ENCODE measurements at regions not wholly inside any gene's neighbourhood (a gene's known extent, or its start where the extent isn't known, plus 50 kb on each side); places are given as distances from the start of the nearest gene placed in this dataset.

DNA sequence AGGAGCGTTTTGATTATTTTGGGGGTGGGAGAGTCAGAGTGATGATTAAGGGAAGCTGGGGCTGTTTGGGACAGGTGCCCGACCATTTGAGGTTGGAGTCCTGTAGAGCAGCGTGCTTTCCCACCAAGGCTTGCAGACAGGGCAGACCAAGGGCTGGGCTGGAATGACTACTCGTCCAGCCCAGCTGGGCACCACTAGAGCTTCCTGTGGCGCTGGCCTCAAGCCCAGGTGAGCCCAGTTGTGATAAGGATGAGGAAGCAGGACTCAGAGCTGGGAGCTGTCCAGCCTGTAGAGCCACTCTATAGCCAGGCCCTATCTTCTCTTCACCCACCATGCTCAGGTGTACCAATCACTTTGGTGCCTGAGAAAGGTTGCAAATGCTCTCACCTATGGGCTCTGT is 75.8 kb upstream of the ACAN start:
- no peak for DNase-seq (ENCODE audit: low spot score in 2 of 2)
- no peaks in the 10 kb centered on the region for H3K4me1 ChIP-seq
- no peaks in the 10 kb centered on the region for H3K36me3 ChIP-seq
- no peak overlapping the region for H3K4me3 ChIP-seq
- H3K27ac ChIP-seq = no peak overlapping the region
- 43% methylated on average over 5 of the region's 5 CpGs for WGBS
- H3K9me3 ChIP-seq = no peaks in the 10 kb centered on the region
- no peaks in the 10 kb centered on the region for H3K27me3 ChIP-seq
- TF ChIP-seq POLR2AphosphoS5 (IDR thresholded peaks at IDR 0.05) (no peak), EP300 (IDR thresholded peaks at IDR 0.05) (no peak), POLR2A (IDR thresholded peaks at IDR 0.05) (no peak)
- TF ChIP-seq, protein P1, sequence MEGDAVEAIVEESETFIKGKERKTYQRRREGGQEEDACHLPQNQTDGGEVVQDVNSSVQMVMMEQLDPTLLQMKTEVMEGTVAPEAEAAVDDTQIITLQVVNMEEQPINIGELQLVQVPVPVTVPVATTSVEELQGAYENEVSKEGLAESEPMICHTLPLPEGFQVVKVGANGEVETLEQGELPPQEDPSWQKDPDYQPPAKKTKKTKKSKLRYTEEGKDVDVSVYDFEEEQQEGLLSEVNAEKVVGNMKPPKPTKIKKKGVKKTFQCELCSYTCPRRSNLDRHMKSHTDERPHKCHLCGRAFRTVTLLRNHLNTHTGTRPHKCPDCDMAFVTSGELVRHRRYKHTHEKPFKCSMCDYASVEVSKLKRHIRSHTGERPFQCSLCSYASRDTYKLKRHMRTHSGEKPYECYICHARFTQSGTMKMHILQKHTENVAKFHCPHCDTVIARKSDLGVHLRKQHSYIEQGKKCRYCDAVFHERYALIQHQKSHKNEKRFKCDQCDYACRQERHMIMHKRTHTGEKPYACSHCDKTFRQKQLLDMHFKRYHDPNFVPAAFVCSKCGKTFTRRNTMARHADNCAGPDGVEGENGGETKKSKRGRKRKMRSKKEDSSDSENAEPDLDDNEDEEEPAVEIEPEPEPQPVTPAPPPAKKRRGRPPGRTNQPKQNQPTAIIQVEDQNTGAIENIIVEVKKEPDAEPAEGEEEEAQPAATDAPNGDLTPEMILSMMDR (IDR thresholded peaks at IDR 0.05) = no peak

DNA sequence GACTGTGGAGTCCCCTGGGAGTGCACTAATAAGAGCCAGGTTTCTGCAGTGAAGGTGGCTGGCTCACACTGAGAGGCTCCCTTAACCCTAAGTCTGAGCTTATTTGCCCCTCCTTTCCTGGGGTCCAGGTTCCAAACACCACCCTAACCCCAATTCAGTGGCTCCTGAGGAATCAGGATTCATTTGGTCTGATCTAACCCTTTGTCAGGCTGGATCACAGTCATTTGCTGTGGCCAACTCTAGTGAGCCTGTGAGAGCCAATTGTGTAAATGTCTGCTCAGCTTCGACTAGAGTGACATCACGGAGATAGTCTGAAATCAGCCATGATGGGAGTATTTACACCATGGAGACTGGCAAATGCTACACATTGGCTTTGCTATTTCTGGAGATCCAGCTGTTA is 73.7 kb upstream of the ACAN start:
- WGBS = 83% methylated on average over 2 of the region's 2 CpGs

DNA sequence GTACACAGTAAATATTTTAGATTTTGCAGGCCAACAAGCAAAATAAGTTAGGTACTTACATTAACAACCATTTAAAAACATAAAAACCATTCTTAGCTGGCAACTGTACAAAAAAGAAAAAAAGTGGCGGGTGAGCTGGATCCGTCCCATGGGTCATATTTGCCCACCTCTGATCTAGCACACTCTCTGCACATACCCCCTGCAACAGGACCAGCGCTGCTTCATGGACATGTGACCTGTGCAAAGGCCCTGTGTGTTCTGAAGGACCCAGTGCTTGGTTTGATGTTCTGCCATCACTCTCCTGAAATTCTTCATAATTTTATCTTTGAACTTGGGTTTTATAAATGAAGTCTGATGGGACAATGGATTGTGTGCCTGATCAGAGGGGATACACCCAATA is 72.5 kb upstream of the ACAN start:
- 81% methylated on average over 3 of the region's 3 CpGs for WGBS
- no peak overlapping the region for H3K27ac ChIP-seq
- DNase-seq (ENCODE audit: low spot score in 2 of 2) = no peak
- TF ChIP-seq POLR2A (IDR thresholded peaks at IDR 0.05) (no peak), EP300 (IDR thresholded peaks at IDR 0.05) (no peak), POLR2AphosphoS5 (IDR thresholded peaks at IDR 0.05) (no peak)
- TF ChIP-seq, protein P1 (IDR thresholded peaks at IDR 0.05) = no peak
- no peaks in the 10 kb centered on the region for H3K36me3 ChIP-seq
- no peaks in the 10 kb centered on the region for H3K27me3 ChIP-seq
- H3K4me1 ChIP-seq = no peaks in the 10 kb centered on the region
- no peak overlapping the region for H3K4me3 ChIP-seq
- H3K9me3 ChIP-seq = no peaks in the 10 kb centered on the region

More for the DNA sequence above, 73.7 kb upstream of the ACAN start:
- no peaks in the 10 kb centered on the region for H3K36me3 ChIP-seq
- no peak for DNase-seq (ENCODE audit: low spot score in 2 of 2)
- H3K4me1 ChIP-seq = no peaks in the 10 kb centered on the region
- H3K4me3 ChIP-seq = no peak overlapping the region
- no peak overlapping the region for H3K27ac ChIP-seq
- H3K27me3 ChIP-seq = no peaks in the 10 kb centered on the region
- TF ChIP-seq POLR2AphosphoS5 (IDR thresholded peaks at IDR 0.05) (no peak), POLR2A (IDR thresholded peaks at IDR 0.05) (no peak), EP300 (IDR thresholded peaks at IDR 0.05) (no peak)
- TF ChIP-seq, protein P1 (IDR thresholded peaks at IDR 0.05) = no peak
- no peaks in the 10 kb centered on the region for H3K9me3 ChIP-seq

DNA sequence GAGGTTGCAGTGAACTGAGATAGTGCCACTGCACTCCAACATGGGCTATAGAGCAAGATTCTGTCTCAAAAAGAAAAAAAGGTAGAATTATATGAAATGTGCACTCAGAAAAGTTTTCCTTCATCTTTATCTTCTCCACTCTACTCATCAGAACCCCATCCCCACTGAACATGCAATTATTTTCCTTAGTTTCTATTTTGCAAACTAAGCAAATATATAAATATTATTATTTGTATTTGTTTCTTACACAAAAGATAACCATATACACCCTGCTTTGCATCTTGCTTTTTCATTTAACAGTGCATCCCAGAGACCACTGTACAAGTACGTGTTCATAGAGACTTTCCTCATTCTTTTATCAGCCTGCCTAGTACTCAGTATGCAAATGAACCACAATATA is 68.0 kb upstream of the ACAN start:
- TF ChIP-seq, protein P1 (IDR thresholded peaks at IDR 0.05) = no peak
- TF ChIP-seq POLR2A (IDR thresholded peaks at IDR 0.05) (no peak), EP300 (IDR thresholded peaks at IDR 0.05) (no peak), POLR2AphosphoS5 (IDR thresholded peaks at IDR 0.05) (no peak)
- WGBS = 73% methylated on average over 1 of the region's 1 CpG

DNA sequence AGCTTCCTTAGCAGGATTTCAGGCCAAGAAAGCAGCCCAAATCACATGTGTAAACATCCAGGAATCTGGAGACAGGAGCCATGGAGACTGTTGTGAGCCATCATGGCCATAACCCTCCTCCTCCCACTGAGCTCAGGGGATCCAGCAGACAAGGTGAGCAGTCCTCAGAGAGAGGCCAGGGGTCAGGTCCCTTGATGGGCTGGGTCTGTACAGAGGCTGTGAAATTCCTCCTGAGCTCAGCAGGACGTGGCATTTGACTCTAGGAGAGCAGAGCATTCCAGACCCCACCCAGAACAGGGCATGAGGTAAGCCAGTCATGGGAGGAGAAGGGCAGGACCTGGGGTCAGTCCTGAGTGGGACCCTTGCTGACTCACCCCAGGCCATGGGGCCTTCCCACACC is 67.0 kb upstream of the ACAN start:
- Histone ChIP-seq H3K9me3 (no peaks in the 10 kb centered on the region), H3K27ac (no peak overlapping the region), H3K36me3 (no peaks in the 10 kb centered on the region), H3K4me1 (no peaks in the 10 kb centered on the region), H3K27me3 (no peaks in the 10 kb centered on the region), H3K4me3 (no peak overlapping the region)
- WGBS = 43% methylated on average over 1 of the region's 1 CpG
- DNase-seq (ENCODE audit: low spot score in 2 of 2) = no peak
- TF ChIP-seq EP300 (IDR thresholded peaks at IDR 0.05) = no peak
- no peak for TF ChIP-seq POLR2A (IDR thresholded peaks at IDR 0.05)
- no peak for TF ChIP-seq POLR2AphosphoS5 (IDR thresholded peaks at IDR 0.05)
- TF ChIP-seq, protein P1 (IDR thresholded peaks at IDR 0.05) = no peak

More for the DNA sequence above, 68.0 kb upstream of the ACAN start:
- no peaks in the 10 kb centered on the region for H3K27me3 ChIP-seq
- H3K27ac ChIP-seq = no peak overlapping the region
- no peaks in the 10 kb centered on the region for H3K36me3 ChIP-seq
- no peak overlapping the region for H3K4me3 ChIP-seq
- no peak for DNase-seq (ENCODE audit: low spot score in 2 of 2)
- no peaks in the 10 kb centered on the region for H3K4me1 ChIP-seq
- H3K9me3 ChIP-seq = no peaks in the 10 kb centered on the region

All from suprapubic skin (tissue), 4 donors.